ENCODE measurements at regions not wholly inside any gene's neighbourhood (a gene's known extent, or its start where the extent isn't known, plus 50 kb on each side); places are given as distances from the start of the nearest gene placed in this dataset.

DNA sequence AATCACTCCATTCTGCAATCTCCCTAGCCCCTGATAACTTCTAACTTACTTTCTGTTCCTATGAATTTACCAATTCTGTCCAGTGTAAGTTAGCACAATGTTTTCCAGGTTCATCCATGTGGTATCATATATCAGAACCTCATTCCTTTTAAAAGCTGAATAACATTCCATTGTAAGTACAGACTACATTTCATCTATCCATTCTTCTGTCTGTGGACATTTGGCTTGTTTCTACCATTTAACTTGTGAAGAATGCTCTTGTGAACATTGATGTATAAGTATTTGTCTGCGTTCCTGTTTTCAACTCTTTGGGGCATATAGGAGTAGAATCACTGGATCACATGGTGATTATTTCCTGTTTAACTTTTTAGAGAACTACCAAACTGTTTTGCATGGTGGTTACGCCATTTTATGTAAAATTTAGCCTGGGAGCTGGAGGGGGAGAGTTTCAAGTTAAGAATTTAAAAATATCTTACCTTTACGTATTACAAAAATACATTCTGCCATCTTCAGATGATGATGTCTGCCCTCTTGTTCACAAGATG, 156.5 kb downstream of the BTBD3 start:
- TF ChIP-seq, protein P1, sequence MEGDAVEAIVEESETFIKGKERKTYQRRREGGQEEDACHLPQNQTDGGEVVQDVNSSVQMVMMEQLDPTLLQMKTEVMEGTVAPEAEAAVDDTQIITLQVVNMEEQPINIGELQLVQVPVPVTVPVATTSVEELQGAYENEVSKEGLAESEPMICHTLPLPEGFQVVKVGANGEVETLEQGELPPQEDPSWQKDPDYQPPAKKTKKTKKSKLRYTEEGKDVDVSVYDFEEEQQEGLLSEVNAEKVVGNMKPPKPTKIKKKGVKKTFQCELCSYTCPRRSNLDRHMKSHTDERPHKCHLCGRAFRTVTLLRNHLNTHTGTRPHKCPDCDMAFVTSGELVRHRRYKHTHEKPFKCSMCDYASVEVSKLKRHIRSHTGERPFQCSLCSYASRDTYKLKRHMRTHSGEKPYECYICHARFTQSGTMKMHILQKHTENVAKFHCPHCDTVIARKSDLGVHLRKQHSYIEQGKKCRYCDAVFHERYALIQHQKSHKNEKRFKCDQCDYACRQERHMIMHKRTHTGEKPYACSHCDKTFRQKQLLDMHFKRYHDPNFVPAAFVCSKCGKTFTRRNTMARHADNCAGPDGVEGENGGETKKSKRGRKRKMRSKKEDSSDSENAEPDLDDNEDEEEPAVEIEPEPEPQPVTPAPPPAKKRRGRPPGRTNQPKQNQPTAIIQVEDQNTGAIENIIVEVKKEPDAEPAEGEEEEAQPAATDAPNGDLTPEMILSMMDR (conservative IDR thresholded peaks at IDR 0.05; ENCODE audit: low read depth, low read length): no peak
- TF ChIP-seq EZH2phosphoT487 (IDR thresholded peaks at IDR 0.05; ENCODE audit: borderline replicate concordance, low read length) (no peak), EZH2 (IDR thresholded peaks at IDR 0.05; ENCODE audit: low read length, unreplicated experiment) (no peak)
- H3K27me3 ChIP-seq (ENCODE audit: low read length): peaks cover 27% of the 10 kb centered on the region
- no peak overlapping the region for H2AFZ ChIP-seq (ENCODE audit: low read length)
- H3K9me2 ChIP-seq (replicated peaks; ENCODE audit: low read length): no peaks in the 10 kb centered on the region
- H3K36me3 ChIP-seq (ENCODE audit: low read depth, low read length): no peaks in the 10 kb centered on the region
- DNase-seq (no peak), ATAC-seq (no peak)
- H3F3A ChIP-seq (ENCODE audit: low read length, unreplicated experiment): no peaks in the 10 kb centered on the region
- H3K9me3 ChIP-seq (ENCODE audit: low read length): no peaks in the 10 kb centered on the region
- no peak overlapping the region for H3K4me2 ChIP-seq (ENCODE audit: low read length)
- no peaks in the 10 kb centered on the region for H4K20me1 ChIP-seq (ENCODE audit: low read length)
- intact Hi-C loops (cut with micrococcal nuclease): no loop called here
- ChIA-PET CTCF (no interaction called here), POLR2A (ENCODE audit: unreplicated experiment) (no interaction called here)
- H3K9ac ChIP-seq (ENCODE audit: low read length): no peak overlapping the region
- no peak overlapping the region for H3K27ac ChIP-seq (ENCODE audit: low read length)
- no peak overlapping the region for H3K4me3 ChIP-seq (ENCODE audit: low read length)
- no peaks in the 10 kb centered on the region for H3K79me2 ChIP-seq (ENCODE audit: low read length)
- no TSS peak for BruUV-seq (replicated peaks)
- H3K4me1 ChIP-seq (ENCODE audit: insufficient read depth, low read length): no peaks in the 10 kb centered on the region

DNA sequence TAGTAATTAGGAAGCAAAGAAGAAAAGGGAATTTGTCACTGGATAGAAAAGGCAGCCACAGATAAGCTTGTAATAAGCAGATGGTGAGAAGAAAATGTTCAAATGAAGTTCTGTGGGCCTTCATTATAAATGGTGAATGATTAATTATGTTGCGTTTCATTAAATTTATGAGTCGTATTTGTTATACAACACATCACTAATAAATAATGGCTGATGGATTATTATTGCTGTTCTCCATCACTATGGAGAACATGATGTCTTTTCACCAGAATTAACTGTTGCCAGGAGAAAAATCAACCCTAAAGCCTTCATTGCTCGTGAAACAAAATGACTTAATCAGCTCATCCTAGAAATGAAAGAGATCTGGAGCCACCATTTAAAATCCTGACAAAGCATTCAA, 158.5 kb downstream of the BTBD3 start:
- ATAC-seq: no peak
- intact Hi-C loops (cut with micrococcal nuclease): no loop called here
- POLR2A ChIA-PET (ENCODE audit: unreplicated experiment): no interaction called here

DNA sequence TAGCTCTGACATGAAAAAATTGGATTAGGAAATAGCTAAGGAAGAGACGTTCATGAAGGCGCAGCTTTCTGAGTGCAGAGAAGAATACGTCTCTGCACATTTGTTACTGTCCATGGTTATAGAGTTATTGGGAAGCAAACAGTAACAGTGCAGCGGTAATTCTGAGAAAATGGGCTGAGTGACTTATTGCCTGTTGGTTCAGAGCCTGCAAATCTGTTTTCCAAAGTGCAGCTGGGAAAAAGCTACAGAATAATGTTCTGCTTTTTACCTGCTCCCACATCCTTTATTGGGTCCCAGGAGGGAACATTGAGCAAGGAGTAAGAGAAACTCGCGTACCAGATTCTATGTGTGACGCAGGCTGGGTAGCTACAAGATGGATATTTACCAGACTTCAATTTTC, 160.2 kb downstream of the BTBD3 start:
- DNase-seq: no peak
- Histone ChIP-seq H3K79me2 (ENCODE audit: low read length) (no peaks in the 10 kb centered on the region), H3K27me3 (ENCODE audit: low read length) (peaks cover 36% of the 10 kb centered on the region), H2AFZ (ENCODE audit: low read length) (no peak overlapping the region), H3F3A (ENCODE audit: low read length, unreplicated experiment) (no peaks in the 10 kb centered on the region), H3K9me3 (ENCODE audit: low read length) (no peaks in the 10 kb centered on the region), H3K9ac (ENCODE audit: low read length) (no peak overlapping the region), H3K4me1 (ENCODE audit: insufficient read depth, low read length) (no peaks in the 10 kb centered on the region), H3K36me3 (ENCODE audit: low read depth, low read length) (no peaks in the 10 kb centered on the region), H3K27ac (ENCODE audit: low read length) (no peak overlapping the region), H3K9me2 (replicated peaks; ENCODE audit: low read length) (no peaks in the 10 kb centered on the region), H4K20me1 (ENCODE audit: low read length) (no peaks in the 10 kb centered on the region), H3K4me2 (ENCODE audit: low read length) (no peak overlapping the region), H3K4me3 (ENCODE audit: low read length) (no peak overlapping the region)
- BruUV-seq (replicated peaks): no TSS peak
- ChIA-PET POLR2A (ENCODE audit: unreplicated experiment) (no interaction called here), CTCF (no interaction called here)
- intact Hi-C loops (cut with micrococcal nuclease): no loop called here
- ATAC-seq: no peak
- TF ChIP-seq EZH2 (IDR thresholded peaks at IDR 0.05; ENCODE audit: low read length, unreplicated experiment): no peak
- TF ChIP-seq EZH2phosphoT487 (IDR thresholded peaks at IDR 0.05; ENCODE audit: borderline replicate concordance, low read length): no peak
- TF ChIP-seq, protein P1 (conservative IDR thresholded peaks at IDR 0.05; ENCODE audit: low read depth, low read length): no peak

More for the DNA sequence above, 158.5 kb downstream of the BTBD3 start:
- H3K9me2 ChIP-seq (replicated peaks; ENCODE audit: low read length): no peaks in the 10 kb centered on the region
- CTCF ChIA-PET: no interaction called here
- no peak overlapping the region for H3K9ac ChIP-seq (ENCODE audit: low read length)
- H3K4me3 ChIP-seq (ENCODE audit: low read length): no peak overlapping the region
- no peak overlapping the region for H2AFZ ChIP-seq (ENCODE audit: low read length)
- no peaks in the 10 kb centered on the region for H3K36me3 ChIP-seq (ENCODE audit: low read depth, low read length)
- H4K20me1 ChIP-seq (ENCODE audit: low read length): no peaks in the 10 kb centered on the region
- H3K27me3 ChIP-seq (ENCODE audit: low read length): peaks cover 36% of the 10 kb centered on the region
- H3K27ac ChIP-seq (ENCODE audit: low read length): no peak overlapping the region
- BruUV-seq (replicated peaks): no TSS peak
- no peaks in the 10 kb centered on the region for H3K9me3 ChIP-seq (ENCODE audit: low read length)
- H3K4me1 ChIP-seq (ENCODE audit: insufficient read depth, low read length): no peaks in the 10 kb centered on the region
- TF ChIP-seq, protein P1 (conservative IDR thresholded peaks at IDR 0.05; ENCODE audit: low read depth, low read length): no peak
- TF ChIP-seq EZH2phosphoT487 (IDR thresholded peaks at IDR 0.05; ENCODE audit: borderline replicate concordance, low read length) (no peak), EZH2 (IDR thresholded peaks at IDR 0.05; ENCODE audit: low read length, unreplicated experiment) (no peak)
- H3K79me2 ChIP-seq (ENCODE audit: low read length): no peaks in the 10 kb centered on the region
- H3K4me2 ChIP-seq (ENCODE audit: low read length): no peak overlapping the region
- no peaks in the 10 kb centered on the region for H3F3A ChIP-seq (ENCODE audit: low read length, unreplicated experiment)
- DNase-seq: no peak

Measured in PC-3 (cell line).